Osteoblast (primary cell): ENCODE measurements at regions not wholly inside any gene's neighbourhood (a gene's known extent, or its start where the extent isn't known, plus 50 kb on each side); places are given as distances from the start of the nearest gene placed in this dataset.

Experiments
- DNase-seq: peaks from one replicate; pipeline ENCODE4 v3.0.0; 2011; ENCODE audit warnings: low spot score, mixed read lengths; ENCODE audit not compliant: insufficient read length; ENCODE audit errors: missing footprints
- H2AFZ ChIP-seq: 2 replicates; pipeline ENCODE4 v1.6.0; 2011; ENCODE audit warnings: mild to moderate bottlenecking, low read length
- H3K27ac ChIP-seq: 2 replicates; pipeline ENCODE4 v1.5.1; 2011; ENCODE audit warnings: mild to moderate bottlenecking, low read depth, low read length, moderate library complexity
- H3K27me3 ChIP-seq: 2 replicates; pipeline ENCODE4 v1.6.0; 2012; ENCODE audit warnings: mild to moderate bottlenecking, control low read depth, inconsistent platforms, low read length, moderate library complexity; ENCODE audit not compliant: insufficient read depth
- H3K36me3 ChIP-seq: 2 replicates; pipeline ENCODE4 v1.5.1; 2011; ENCODE audit warnings: mild to moderate bottlenecking, low read length, control low read depth, moderate library complexity; ENCODE audit not compliant: insufficient read depth
- H3K4me1 ChIP-seq: 2 replicates; pipeline ENCODE4 v1.5.1; 2011; ENCODE audit warnings: mild to moderate bottlenecking, low read length, control low read depth, moderate library complexity; ENCODE audit not compliant: insufficient read depth
- H3K4me2 ChIP-seq: 2 replicates; pipeline ENCODE4 v1.6.0; 2011; ENCODE audit warnings: mild to moderate bottlenecking, low read length; ENCODE audit not compliant: insufficient read depth
- H3K4me3 ChIP-seq: fragments of 200-600 bp; sonication (generic); 3 replicates; pipeline ENCODE4 v1.5.1; 2012; ENCODE audit warnings: mild to moderate bottlenecking, low read length, inconsistent platforms; ENCODE audit not compliant: insufficient read depth
- H3K79me2 ChIP-seq: 2 replicates; pipeline ENCODE4 v1.6.0; 2012; ENCODE audit warnings: mild to moderate bottlenecking, low read length, control low read depth, inconsistent platforms; ENCODE audit not compliant: insufficient read depth
- H3K9me3 ChIP-seq: 2 replicates; pipeline ENCODE4 v1.5.1; 2011; ENCODE audit warnings: low read depth, low read length, control low read depth
- H4K20me1 ChIP-seq: 2 replicates; pipeline ENCODE4 v1.6.0; 2012; ENCODE audit warnings: mild to moderate bottlenecking, low read length, control low read depth; ENCODE audit not compliant: insufficient read depth
- TF ChIP-seq, protein P1 (sequence below): IDR thresholded peaks from 2 replicates; pipeline ENCODE4 v1.5.1; 2011; ENCODE audit warnings: mild to moderate bottlenecking, low read depth, low read length, moderate library complexity; ENCODE audit errors: extremely low read depth

DNA sequence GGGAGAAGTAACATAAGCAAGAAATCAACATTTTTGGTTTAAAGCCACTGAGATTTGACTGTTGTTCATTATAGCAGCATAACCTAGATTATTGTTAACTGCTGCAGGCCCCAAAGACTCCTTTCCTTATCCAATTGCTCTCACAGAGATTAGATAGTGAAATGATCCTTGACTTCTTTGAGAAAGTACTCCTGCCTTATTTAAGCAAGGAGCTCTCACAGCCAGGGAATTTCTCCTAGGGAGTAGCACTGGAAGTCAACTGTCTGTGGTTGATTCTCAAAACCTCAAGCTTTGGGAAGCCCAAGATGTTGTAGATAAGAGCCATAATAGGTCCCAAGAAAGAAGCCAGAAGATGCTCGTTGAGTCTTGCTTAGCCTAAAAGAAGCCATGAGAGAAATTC, 151.8 kb upstream of the TSC22D2 start:
- TF ChIP-seq, protein P1, sequence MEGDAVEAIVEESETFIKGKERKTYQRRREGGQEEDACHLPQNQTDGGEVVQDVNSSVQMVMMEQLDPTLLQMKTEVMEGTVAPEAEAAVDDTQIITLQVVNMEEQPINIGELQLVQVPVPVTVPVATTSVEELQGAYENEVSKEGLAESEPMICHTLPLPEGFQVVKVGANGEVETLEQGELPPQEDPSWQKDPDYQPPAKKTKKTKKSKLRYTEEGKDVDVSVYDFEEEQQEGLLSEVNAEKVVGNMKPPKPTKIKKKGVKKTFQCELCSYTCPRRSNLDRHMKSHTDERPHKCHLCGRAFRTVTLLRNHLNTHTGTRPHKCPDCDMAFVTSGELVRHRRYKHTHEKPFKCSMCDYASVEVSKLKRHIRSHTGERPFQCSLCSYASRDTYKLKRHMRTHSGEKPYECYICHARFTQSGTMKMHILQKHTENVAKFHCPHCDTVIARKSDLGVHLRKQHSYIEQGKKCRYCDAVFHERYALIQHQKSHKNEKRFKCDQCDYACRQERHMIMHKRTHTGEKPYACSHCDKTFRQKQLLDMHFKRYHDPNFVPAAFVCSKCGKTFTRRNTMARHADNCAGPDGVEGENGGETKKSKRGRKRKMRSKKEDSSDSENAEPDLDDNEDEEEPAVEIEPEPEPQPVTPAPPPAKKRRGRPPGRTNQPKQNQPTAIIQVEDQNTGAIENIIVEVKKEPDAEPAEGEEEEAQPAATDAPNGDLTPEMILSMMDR = no peak
- Histone ChIP-seq H3K4me1 (peaks cover 22% of the 10 kb centered on the region), H3K36me3 (no peaks in the 10 kb centered on the region), H3K79me2 (no peaks in the 10 kb centered on the region), H3K27me3 (no peaks in the 10 kb centered on the region), H3K4me2 (no peak overlapping the region), H3K9me3 (no peaks in the 10 kb centered on the region), H4K20me1 (no peaks in the 10 kb centered on the region), H3K27ac (no peak overlapping the region), H3K4me3 (no peak overlapping the region), H2AFZ (no peak overlapping the region)
- DNase-seq = no peak

DNA sequence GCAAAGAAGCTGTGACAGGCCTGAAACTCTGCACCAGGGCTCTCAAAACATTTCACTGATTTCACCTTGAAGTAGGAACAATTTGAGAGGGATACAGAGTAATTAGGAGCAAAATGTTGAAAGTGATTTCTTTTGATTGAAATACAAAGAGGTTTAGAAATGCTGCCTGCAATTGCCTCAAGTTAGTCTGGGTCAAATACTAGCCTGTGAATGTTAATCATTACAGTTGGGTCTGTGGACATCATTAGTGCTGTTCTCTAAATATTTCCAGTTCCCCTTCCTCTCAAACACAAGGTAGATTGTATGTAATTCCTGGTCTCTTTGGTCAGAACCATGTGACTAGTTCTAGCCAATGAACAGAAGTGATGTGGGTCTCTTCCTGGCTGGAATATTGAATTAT, 152.3 kb upstream of the TSC22D2 start:
- TF ChIP-seq, protein P1 = no peak
- no peaks in the 10 kb centered on the region for H3K79me2 ChIP-seq
- no peak overlapping the region for H2AFZ ChIP-seq
- no peak overlapping the region for H3K4me3 ChIP-seq
- no peaks in the 10 kb centered on the region for H3K27me3 ChIP-seq
- H3K36me3 ChIP-seq = no peaks in the 10 kb centered on the region
- no peaks in the 10 kb centered on the region for H3K9me3 ChIP-seq
- H3K4me2 ChIP-seq = no peak overlapping the region
- peaks cover 26% of the 10 kb centered on the region for H3K4me1 ChIP-seq
- no peak overlapping the region for H3K27ac ChIP-seq
- H4K20me1 ChIP-seq = no peaks in the 10 kb centered on the region
- DNase-seq = no peak

DNA sequence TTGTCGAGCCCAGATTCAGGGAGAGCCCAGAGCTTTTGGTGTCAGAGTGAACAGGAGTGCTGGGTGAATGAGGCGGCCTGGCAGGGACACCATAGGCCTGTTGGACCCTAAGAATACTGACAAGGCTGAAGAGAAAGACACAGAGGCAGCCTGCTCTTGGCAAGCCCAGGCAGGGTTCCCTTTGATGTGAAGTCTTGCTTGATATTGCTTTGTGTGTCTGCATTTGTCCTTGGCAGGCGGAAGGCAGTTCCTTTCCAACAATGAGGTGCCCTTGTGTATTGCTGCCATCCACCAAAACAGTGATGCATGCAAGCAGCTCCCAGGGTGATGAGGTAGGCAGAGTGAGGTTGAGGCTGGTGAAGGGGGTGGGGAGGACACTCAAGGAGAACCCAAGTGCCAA, 152.7 kb upstream of the TSC22D2 start:
- H4K20me1 ChIP-seq = no peaks in the 10 kb centered on the region
- no peak overlapping the region for H3K4me3 ChIP-seq
- TF ChIP-seq, protein P1 = no peak
- no peak overlapping the region for H3K27ac ChIP-seq
- H3K36me3 ChIP-seq = no peaks in the 10 kb centered on the region
- no peak overlapping the region for H3K4me2 ChIP-seq
- H3K4me1 ChIP-seq = peaks cover 27% of the 10 kb centered on the region
- DNase-seq = peak; percentile 8
- H3K79me2 ChIP-seq = no peaks in the 10 kb centered on the region
- H2AFZ ChIP-seq = no peak overlapping the region
- no peaks in the 10 kb centered on the region for H3K27me3 ChIP-seq
- H3K9me3 ChIP-seq = no peaks in the 10 kb centered on the region

DNA sequence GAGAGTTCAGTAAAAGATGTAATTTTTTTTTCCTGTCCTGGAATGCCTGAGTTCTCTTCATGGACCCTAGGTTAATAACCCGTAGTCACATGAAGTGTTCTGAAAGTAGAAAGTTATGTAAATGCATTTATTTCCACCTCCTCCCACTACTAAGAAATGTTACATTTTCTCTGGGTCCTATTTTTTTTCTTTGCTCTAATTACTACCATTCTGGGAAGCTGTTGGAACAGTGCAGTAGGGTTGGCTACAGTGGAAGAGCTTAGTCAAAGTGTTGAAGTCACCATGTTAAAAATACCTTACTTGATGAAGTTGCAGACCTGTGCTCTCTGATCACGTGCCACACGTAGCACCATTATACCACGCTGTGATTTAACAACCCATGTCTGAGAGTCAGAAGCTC, 153.8 kb upstream of the TSC22D2 start:
- H3K36me3 ChIP-seq = no peaks in the 10 kb centered on the region
- H2AFZ ChIP-seq = no peak overlapping the region
- TF ChIP-seq, protein P1 = no peak
- no peaks in the 10 kb centered on the region for H3K79me2 ChIP-seq
- no peaks in the 10 kb centered on the region for H3K9me3 ChIP-seq
- H3K4me3 ChIP-seq = no peak overlapping the region
- peaks cover 38% of the 10 kb centered on the region for H3K4me1 ChIP-seq
- no peak overlapping the region for H3K27ac ChIP-seq
- no peak overlapping the region for H3K4me2 ChIP-seq
- H3K27me3 ChIP-seq = no peaks in the 10 kb centered on the region
- H4K20me1 ChIP-seq = no peaks in the 10 kb centered on the region
- DNase-seq = no peak
